ENCODE measurements at regions not wholly inside any gene's neighbourhood (a gene's known extent, or its start where the extent isn't known, plus 50 kb on each side); places are given as distances from the start of the nearest gene placed in this dataset.

DNA sequence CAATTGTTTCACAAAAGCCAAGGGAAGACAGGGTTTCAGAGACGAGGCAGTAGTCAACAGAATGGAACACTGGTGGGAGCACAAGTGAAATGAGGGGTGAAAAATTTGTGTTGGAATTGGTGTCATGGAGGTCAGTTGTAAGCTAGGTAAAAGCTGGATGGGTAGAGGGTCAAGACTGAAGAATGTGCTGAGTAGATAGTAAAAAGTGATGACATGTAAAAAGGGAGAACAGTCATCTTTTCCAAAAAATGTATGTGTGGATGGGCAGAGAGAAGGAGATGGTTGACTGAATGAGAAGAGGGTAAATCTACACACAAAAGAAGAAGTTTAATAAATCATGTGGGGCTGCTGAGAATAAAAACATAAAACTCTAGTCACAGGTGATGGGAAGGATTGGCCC, 92.7 kb upstream of the COL3A1 start:
- DNase-seq (ENCODE audit: low read depth): no peak
- POLR2A ChIA-PET: no interaction called here
- no peaks in the 10 kb centered on the region for H3K27me3 ChIP-seq (ENCODE audit: control insufficient read depth, insufficient read depth, low read length)
- H3K4me3 ChIP-seq (ENCODE audit: low read depth, low read length): no peak overlapping the region
- TF ChIP-seq CTCF (IDR thresholded peaks at IDR 0.05; ENCODE audit: insufficient read depth, low read depth, low read length): no peak
- CTCF ChIA-PET: no interaction called here
- H3K36me3 ChIP-seq (ENCODE audit: control insufficient read depth, insufficient read depth, low read length): no peaks in the 10 kb centered on the region

DNA sequence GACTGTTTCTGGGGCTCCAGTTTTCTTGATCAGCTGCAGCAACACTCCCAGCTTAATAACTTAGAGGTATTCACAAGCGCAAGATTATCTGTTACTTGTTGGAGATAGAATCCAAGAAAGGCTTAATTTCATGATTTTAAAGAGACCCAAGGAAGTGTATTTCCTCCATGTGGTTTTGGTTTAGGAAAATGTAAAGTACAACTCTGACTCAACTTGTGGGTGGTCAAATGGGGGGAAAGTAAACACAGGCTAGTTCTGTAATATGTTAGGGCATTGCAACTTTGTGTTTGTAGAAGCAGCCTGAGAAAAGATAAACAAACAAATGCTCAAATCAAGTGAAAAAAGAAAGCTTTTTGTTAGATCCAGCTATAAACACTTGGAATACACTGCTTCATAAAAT, 90.1 kb upstream of the COL3A1 start:
- CTCF ChIA-PET: no interaction called here
- POLR2A ChIA-PET: no interaction called here
- Histone ChIP-seq H3K4me3 (ENCODE audit: low read depth, low read length) (no peak overlapping the region), H3K27me3 (ENCODE audit: control insufficient read depth, insufficient read depth, low read length) (no peaks in the 10 kb centered on the region), H3K36me3 (ENCODE audit: control insufficient read depth, insufficient read depth, low read length) (no peaks in the 10 kb centered on the region)
- TF ChIP-seq CTCF (IDR thresholded peaks at IDR 0.05; ENCODE audit: insufficient read depth, low read depth, low read length): no peak
- DNase-seq (ENCODE audit: low read depth): peak; percentile 38

DNA sequence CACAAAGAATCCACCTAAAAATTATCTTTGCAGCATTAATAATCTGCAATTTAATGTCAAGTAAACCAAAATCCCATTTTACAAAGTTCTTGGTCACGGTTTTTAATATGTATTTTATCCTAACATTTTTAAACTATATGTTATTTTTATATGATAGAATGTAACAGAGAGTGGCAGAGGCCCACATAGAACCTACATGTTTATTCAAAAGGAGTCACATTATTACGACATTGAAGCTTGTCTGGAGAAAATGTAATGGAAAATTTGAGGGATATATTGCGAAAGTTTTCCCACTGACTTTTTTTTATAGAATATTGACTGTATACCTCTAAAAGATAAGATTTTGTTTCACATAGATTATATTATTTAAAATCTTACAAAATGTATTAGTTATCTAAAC, 89.7 kb upstream of the COL3A1 start:
- H3K36me3 ChIP-seq (ENCODE audit: control insufficient read depth, insufficient read depth, low read length): no peaks in the 10 kb centered on the region
- POLR2A ChIA-PET: no interaction called here
- no peak for DNase-seq (ENCODE audit: low read depth)
- CTCF ChIA-PET: no interaction called here
- no peaks in the 10 kb centered on the region for H3K27me3 ChIP-seq (ENCODE audit: control insufficient read depth, insufficient read depth, low read length)
- H3K4me3 ChIP-seq (ENCODE audit: low read depth, low read length): no peak overlapping the region
- TF ChIP-seq CTCF (IDR thresholded peaks at IDR 0.05; ENCODE audit: insufficient read depth, low read depth, low read length): no peak

DNA sequence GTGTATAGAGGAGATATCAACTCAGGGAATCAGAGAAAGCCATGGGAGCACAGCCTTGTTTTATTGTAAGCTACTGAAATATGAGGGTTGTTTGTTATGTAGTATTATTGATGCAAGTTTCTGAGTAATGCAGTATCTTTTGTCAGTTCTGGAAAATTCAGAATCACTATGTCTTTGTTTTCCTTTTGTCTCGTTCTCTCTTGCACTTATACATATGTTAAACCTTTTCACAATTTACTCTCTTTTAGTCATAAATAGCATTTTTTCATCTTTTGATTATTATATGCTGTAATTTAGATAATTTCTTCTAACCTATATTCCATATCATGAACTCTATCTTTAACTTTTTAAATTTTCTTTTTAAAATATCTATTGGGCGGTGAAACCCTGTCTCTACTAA, 85.0 kb upstream of the COL3A1 start:
- no peak for DNase-seq (ENCODE audit: low read depth)
- POLR2A ChIA-PET: no interaction called here
- CTCF ChIA-PET: interaction anchor here (1.2 kb wide), 1 partner anchor 12 kb away, joined by 5 read pairs; no protein-coding TSS in a partner anchor
- no peak for TF ChIP-seq CTCF (IDR thresholded peaks at IDR 0.05; ENCODE audit: insufficient read depth, low read depth, low read length)
- no peak overlapping the region for H3K4me3 ChIP-seq (ENCODE audit: low read depth, low read length)
- H3K27me3 ChIP-seq (ENCODE audit: control insufficient read depth, insufficient read depth, low read length): no peaks in the 10 kb centered on the region
- H3K36me3 ChIP-seq (ENCODE audit: control insufficient read depth, insufficient read depth, low read length): no peaks in the 10 kb centered on the region

- CTCF ChIA-PET: no interaction called here
These were observed 83.4 kb upstream of the COL3A1 start for GRCh38 chr2:188890755-188891154.

More at GRCh38 chr2:188890755-188891154, 83.4 kb upstream of the COL3A1 start:
- H3K27me3 ChIP-seq (ENCODE audit: control insufficient read depth, insufficient read depth, low read length): no peaks in the 10 kb centered on the region
- H3K4me3 ChIP-seq (ENCODE audit: low read depth, low read length): no peak overlapping the region
- no peak for TF ChIP-seq CTCF (IDR thresholded peaks at IDR 0.05; ENCODE audit: insufficient read depth, low read depth, low read length)
- no peak for DNase-seq (ENCODE audit: low read depth)
- POLR2A ChIA-PET: no interaction called here
- H3K36me3 ChIP-seq (ENCODE audit: control insufficient read depth, insufficient read depth, low read length): no peaks in the 10 kb centered on the region

Measured in BJ (cell line).